ENCODE measurements at regions not wholly inside any gene's neighbourhood (a gene's known extent, or its start where the extent isn't known, plus 50 kb on each side); places are given as distances from the start of the nearest gene placed in this dataset.

GRCh38 chr6:90463359-90463758 is 123.5 kb downstream of the MAP3K7 start:
- H3K36me3 ChIP-seq (replicated peaks): no peaks in the 10 kb centered on the region
- no peak overlapping the region for H3K4me3 ChIP-seq (ENCODE audit: low read depth, low read length)
- in situ Hi-C loops (cut with HindIII; ENCODE audit: low pct_ligation_motif_present, low sequenced_read_pairs): no loop called here
- no peaks in the 10 kb centered on the region for H3K27me3 ChIP-seq (replicated peaks)
- H3K27ac ChIP-seq: no peak overlapping the region
- no peak for DNase-seq
- no peak for TF ChIP-seq CTCF (IDR thresholded peaks at IDR 0.05; ENCODE audit: low read depth, low read length, missing control alignments)

GRCh38 chr6:90462102-90462501 is 124.8 kb downstream of the MAP3K7 start:
- Histone ChIP-seq H3K36me3 (replicated peaks) (no peaks in the 10 kb centered on the region), H3K27me3 (replicated peaks) (no peaks in the 10 kb centered on the region), H3K4me3 (ENCODE audit: low read depth, low read length) (no peak overlapping the region), H3K27ac (no peak overlapping the region)
- TF ChIP-seq CTCF (IDR thresholded peaks at IDR 0.05; ENCODE audit: low read depth, low read length, missing control alignments): no peak
- no peak for DNase-seq
- in situ Hi-C loops (cut with HindIII; ENCODE audit: low pct_ligation_motif_present, low sequenced_read_pairs): no loop called here

GRCh38 chr6:90461383-90461782 is 125.5 kb downstream of the MAP3K7 start:
- H3K36me3 ChIP-seq (replicated peaks): no peaks in the 10 kb centered on the region
- TF ChIP-seq CTCF (IDR thresholded peaks at IDR 0.05; ENCODE audit: low read depth, low read length, missing control alignments): no peak
- H3K4me3 ChIP-seq (ENCODE audit: low read depth, low read length): no peak overlapping the region
- in situ Hi-C loops (cut with HindIII; ENCODE audit: low pct_ligation_motif_present, low sequenced_read_pairs): no loop called here
- no peak for DNase-seq
- H3K27me3 ChIP-seq (replicated peaks): no peaks in the 10 kb centered on the region
- no peak overlapping the region for H3K27ac ChIP-seq

GRCh38 chr6:90460051-90460450 is 126.8 kb downstream of the MAP3K7 start:
- DNase-seq: no peak
- no peak overlapping the region for H3K27ac ChIP-seq
- no peaks in the 10 kb centered on the region for H3K27me3 ChIP-seq (replicated peaks)
- in situ Hi-C loops (cut with HindIII; ENCODE audit: low pct_ligation_motif_present, low sequenced_read_pairs): no loop called here
- H3K4me3 ChIP-seq (ENCODE audit: low read depth, low read length): no peak overlapping the region
- H3K36me3 ChIP-seq (replicated peaks): no peaks in the 10 kb centered on the region
- no peak for TF ChIP-seq CTCF (IDR thresholded peaks at IDR 0.05; ENCODE audit: low read depth, low read length, missing control alignments)

GRCh38 chr6:90459225-90459758 is 127.6 kb downstream of the MAP3K7 start:
- DNase-seq: no peak
- Histone ChIP-seq H3K36me3 (replicated peaks) (no peaks in the 10 kb centered on the region), H3K27me3 (replicated peaks) (no peaks in the 10 kb centered on the region), H3K27ac (no peak overlapping the region), H3K4me3 (ENCODE audit: low read depth, low read length) (no peak overlapping the region)
- in situ Hi-C loops (cut with HindIII; ENCODE audit: low pct_ligation_motif_present, low sequenced_read_pairs): no loop called here
- TF ChIP-seq CTCF (IDR thresholded peaks at IDR 0.05; ENCODE audit: low read depth, low read length, missing control alignments): no peak
